22Rv1 (cell line): ENCODE measurements at regions not wholly inside any gene's neighbourhood (a gene's known extent, or its start where the extent isn't known, plus 50 kb on each side); places are given as distances from the start of the nearest gene placed in this dataset.

ENCODE experiments used
- H3K27ac ChIP-seq: fragments of 450-650 bp; 2 replicates; pipeline ENCODE4 v1.5.1; 2017
- CTCF ChIP-seq: fragments of 450-650 bp; IDR thresholded peaks from 2 replicates; pipeline ENCODE4 v1.5.1; 2017; ENCODE audit warnings: mild to moderate bottlenecking
- ZFX ChIP-seq: fragments of 450-650 bp; IDR thresholded peaks from 2 replicates; pipeline ENCODE4 v1.6.1; 2017; ENCODE audit warnings: antibody characterized with exemption, borderline replicate concordance

GRCh38 chr5:163190283-163190682, 247.1 kb upstream of the CCNG1 start:
- TF ChIP-seq CTCF: no peak
- no peak for TF ChIP-seq ZFX
- H3K27ac ChIP-seq: no peak overlapping the region

GRCh38 chr5:163190784-163191183, 246.6 kb upstream of the CCNG1 start:
- TF ChIP-seq ZFX: no peak
- TF ChIP-seq CTCF: no peak
- H3K27ac ChIP-seq: no peak overlapping the region

GRCh38 chr5:163193886-163194285, 243.5 kb upstream of the CCNG1 start:
- TF ChIP-seq ZFX (no peak), CTCF (no peak)

GRCh38 chr5:163205645-163206044, 231.8 kb upstream of the CCNG1 start:
- H3K27ac ChIP-seq: no peak overlapping the region
- TF ChIP-seq ZFX (no peak), CTCF (no peak)

More at GRCh38 chr5:163193886-163194285, 243.5 kb upstream of the CCNG1 start:
- no peak overlapping the region for H3K27ac ChIP-seq

- no peak overlapping the region for H3K27ac ChIP-seq
- TF ChIP-seq ZFX: no peak
- TF ChIP-seq CTCF: no peak
Measured at GRCh38 chr5:163221581-163221980, 215.8 kb upstream of the CCNG1 start.

- no peak for TF ChIP-seq ZFX
- TF ChIP-seq CTCF: no peak
- H3K27ac ChIP-seq: no peak overlapping the region
Measured at GRCh38 chr5:163222982-163223381, 214.4 kb upstream of the CCNG1 start.

GRCh38 chr5:163244445-163244987, 192.9 kb upstream of the CCNG1 start:
- no peak for TF ChIP-seq ZFX
- TF ChIP-seq CTCF: no peak
- H3K27ac ChIP-seq: no peak overlapping the region
